ENCODE measurements at regions not wholly inside any gene's neighbourhood (a gene's known extent, or its start where the extent isn't known, plus 50 kb on each side); places are given as distances from the start of the nearest gene placed in this dataset.

GRCh38 chr2:18645315-18645714 is 55.9 kb upstream of the NT5C1B start:
- no peak for DNase-seq (ENCODE audit: low read depth)
- no peak overlapping the region for H3K4me3 ChIP-seq (ENCODE audit: low read depth, low read length)
- TF ChIP-seq, protein P1, sequence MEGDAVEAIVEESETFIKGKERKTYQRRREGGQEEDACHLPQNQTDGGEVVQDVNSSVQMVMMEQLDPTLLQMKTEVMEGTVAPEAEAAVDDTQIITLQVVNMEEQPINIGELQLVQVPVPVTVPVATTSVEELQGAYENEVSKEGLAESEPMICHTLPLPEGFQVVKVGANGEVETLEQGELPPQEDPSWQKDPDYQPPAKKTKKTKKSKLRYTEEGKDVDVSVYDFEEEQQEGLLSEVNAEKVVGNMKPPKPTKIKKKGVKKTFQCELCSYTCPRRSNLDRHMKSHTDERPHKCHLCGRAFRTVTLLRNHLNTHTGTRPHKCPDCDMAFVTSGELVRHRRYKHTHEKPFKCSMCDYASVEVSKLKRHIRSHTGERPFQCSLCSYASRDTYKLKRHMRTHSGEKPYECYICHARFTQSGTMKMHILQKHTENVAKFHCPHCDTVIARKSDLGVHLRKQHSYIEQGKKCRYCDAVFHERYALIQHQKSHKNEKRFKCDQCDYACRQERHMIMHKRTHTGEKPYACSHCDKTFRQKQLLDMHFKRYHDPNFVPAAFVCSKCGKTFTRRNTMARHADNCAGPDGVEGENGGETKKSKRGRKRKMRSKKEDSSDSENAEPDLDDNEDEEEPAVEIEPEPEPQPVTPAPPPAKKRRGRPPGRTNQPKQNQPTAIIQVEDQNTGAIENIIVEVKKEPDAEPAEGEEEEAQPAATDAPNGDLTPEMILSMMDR (IDR thresholded peaks at IDR 0.05; ENCODE audit: control insufficient read depth, extremely low read depth, insufficient read depth), result no peak

GRCh38 chr2:18644115-18644462 is 54.7 kb upstream of the NT5C1B start:
- TF ChIP-seq, protein P1 (IDR thresholded peaks at IDR 0.05; ENCODE audit: control insufficient read depth, extremely low read depth, insufficient read depth), result no peak
- DNase-seq (ENCODE audit: low read depth), result no peak
- no peak overlapping the region for H3K4me3 ChIP-seq (ENCODE audit: low read depth, low read length)

DNA sequence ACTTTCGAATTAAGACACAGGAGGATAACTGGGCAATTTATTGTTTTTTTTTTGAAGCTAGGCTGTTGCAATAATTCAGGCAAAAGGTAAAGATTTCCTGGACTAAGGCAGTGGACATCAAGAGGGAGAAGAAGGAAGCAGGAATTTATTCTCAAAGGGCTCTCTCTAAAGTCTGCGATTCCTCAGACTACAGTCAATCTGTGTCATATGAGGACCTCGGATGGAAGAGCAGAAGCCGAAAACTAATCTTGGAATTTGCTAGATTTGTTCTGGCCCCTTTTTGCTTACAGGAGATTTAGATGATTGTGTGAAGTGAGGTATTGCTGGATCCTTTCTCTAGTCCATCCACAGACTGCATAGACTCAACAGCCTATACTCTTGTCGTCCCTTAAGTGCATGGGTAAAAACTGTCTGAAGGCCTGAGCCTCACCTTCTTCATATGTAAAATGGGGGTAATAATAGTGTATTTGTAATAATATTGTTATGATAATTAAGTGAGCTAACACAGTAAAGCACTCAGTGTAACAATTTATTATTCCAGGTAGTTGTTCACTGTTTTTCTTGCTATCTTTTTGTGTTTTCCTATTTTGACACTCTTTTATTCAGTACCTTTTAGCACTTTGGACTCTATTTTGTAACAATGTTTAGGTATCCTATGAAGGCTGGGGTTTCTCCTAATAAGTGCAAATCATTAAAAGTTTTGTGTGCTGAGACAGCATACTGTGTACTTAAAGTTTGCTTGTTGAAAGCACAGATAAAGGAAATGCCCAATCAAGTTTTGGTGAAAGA is 54.2 kb upstream of the NT5C1B start:
- DNase-seq (ENCODE audit: low read depth), result no peak
- H3K4me3 ChIP-seq (ENCODE audit: low read depth, low read length), result no peak overlapping the region
- TF ChIP-seq, protein P1 (IDR thresholded peaks at IDR 0.05; ENCODE audit: control insufficient read depth, extremely low read depth, insufficient read depth), result no peak

DNA sequence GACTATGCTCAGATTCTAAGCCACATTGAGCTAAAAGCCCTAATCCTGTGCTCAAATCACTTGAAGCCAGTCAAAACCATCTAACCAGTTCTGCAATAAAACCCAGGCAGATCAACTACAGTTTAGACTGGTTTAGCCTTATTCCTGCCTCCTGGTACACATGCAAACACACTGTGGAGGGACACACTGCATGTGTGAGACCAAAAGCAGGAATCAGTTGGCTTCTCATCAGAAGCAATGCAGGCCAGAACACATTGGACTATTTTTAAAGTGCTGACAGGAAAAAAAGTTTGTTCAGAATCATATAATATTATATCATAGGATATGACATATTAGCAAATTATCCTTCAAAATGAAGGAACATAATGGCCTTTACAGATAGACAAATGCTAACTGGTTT is 52.5 kb upstream of the NT5C1B start:
- TF ChIP-seq, protein P1 (IDR thresholded peaks at IDR 0.05; ENCODE audit: control insufficient read depth, extremely low read depth, insufficient read depth), result no peak
- DNase-seq (ENCODE audit: low read depth), result no peak
- H3K4me3 ChIP-seq (ENCODE audit: low read depth, low read length), result no peak overlapping the region

GRCh38 chr2:18639756-18640453 is 50.5 kb upstream of the NT5C1B start:
- no peak overlapping the region for H3K4me3 ChIP-seq (ENCODE audit: low read depth, low read length)
- TF ChIP-seq, protein P1 (IDR thresholded peaks at IDR 0.05; ENCODE audit: control insufficient read depth, extremely low read depth, insufficient read depth), result no peak
- DNase-seq (ENCODE audit: low read depth), result no peak
